GM19397 (cell line): ENCODE measurements at regions not wholly inside any gene's neighbourhood (a gene's known extent, or its start where the extent isn't known, plus 50 kb on each side); places are given as distances from the start of the nearest gene placed in this dataset.
"Not testable (repeated sequence)": the region's sequence is repeated elsewhere in the genome, so short reads cannot be mapped to it uniquely, and the experiment has no call there.

ENCODE experiments used
- ATAC-seq: cut with Tn5 transposase; IDR thresholded peaks from one replicate; pipeline ENCODE4 v1.9.1; 2021; ENCODE audit warnings: mild to moderate bottlenecking, moderate library complexity; ENCODE audit not compliant: unreplicated experiment

DNA sequence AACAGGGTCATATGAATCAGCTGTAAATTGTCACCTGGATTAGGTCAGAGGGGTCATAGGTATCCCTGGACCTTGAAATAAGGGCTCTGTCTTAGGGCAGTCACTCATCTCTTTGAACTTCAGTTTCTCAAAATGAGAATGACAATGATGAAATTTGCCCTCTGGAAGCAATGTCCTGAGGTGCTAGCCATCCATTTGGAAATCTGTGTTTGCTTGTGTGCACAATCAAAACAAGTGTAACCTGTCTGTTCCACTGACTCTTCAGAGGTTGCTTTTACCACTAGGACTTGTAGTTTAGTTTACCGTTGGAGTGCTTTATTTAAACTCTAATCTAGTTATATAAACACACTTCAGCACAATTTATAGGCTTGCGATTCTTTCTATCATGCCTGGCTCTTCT, 297.3 kb downstream of the CCDC74A start:
- not testable (repeated sequence) for ATAC-seq

DNA sequence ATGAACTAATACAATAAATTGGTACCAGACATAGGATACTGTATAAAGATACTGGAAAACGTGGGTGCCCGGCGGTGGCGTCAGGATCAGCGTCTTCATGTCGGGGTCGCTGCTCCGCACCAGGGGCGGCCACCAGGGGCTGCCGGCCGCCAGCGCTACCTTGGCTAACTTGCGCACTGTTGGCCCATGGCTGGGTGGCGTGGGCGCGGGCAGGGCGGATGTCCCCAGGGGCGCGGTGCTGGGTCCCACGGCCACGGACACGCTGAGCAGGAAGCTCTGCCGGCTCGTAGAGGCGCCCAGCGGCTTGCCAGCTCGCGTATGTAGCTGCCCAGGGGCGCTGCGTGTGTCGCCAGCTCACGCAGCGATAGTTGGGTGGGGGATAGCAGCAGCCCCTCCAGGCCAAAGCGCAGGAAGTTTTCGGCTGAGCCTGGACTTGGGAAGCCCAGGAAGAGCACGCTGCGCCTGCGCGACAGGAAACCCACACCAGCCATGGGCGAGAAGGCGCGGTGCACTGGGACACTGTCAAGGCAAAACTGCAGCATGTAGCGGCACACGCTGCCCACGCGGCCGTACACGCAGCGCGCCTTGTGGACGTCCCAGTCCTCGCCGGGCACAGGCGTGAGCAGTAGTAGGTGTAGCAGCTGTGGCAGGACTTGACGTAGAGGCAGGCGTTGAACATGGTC, 299.9 kb downstream of the CCDC74A start:
- ATAC-seq: no peak

DNA sequence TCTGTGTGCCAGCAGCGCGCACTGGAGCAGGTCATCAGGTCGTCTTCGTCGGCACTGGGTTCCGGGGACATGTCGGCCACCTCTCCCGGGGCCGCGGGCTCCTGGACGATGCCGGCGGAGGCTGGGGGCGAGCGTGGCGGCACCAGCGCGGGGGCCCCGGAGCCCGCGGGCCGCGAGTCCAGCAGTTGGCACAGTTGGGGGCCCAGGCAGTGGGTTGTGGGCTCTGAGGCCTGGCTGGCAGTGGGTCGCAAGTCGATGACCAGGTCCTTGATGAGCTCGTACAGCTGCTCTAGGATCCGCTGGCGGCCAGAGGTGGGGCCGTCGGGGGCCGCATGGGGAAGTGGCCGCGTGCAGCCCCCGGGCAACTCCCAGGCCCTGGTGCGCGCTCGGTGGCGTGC, 300.5 kb downstream of the CCDC74A start:
- no peak for ATAC-seq

DNA sequence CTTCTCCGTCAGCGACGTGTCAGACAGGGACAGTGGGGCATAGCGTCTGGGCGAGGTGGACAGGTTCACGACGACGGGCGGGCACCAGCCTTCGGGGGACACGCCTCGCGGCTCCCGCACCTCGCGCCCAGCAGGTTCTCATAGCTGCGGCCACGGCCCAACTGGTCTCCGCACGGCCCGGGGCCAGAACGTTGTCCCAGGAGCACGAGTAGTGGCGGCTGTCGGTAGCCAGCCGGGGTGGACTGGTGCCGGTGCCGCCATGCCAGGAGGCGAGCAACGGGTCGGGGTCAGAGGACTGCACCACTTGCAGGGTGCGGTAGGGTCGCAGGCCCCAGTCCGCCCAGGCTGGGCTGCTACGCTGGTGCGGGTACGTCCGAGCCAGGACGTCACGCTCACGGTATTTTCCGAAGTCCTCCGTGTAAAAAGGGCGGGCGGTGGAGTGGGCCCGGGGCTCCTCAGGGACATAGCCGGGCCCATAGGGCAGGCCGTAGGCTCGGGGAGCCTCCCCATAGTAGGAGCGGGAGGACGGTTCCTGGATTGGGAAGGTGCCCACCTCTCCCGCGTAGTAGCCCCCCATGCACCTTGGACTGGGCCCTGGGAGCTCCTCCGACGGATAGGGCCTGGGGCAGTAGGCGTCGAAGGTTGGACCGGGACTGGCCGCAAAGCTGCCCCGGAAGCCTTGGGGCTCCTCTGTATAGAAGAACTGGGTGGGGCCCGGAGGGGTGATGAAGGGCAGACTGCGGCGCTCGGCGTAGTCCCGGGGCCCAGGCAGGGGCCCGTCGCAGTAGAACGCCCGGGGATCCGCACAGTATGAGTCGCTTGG, 301.2 kb downstream of the CCDC74A start:
- not testable (repeated sequence) for ATAC-seq

DNA sequence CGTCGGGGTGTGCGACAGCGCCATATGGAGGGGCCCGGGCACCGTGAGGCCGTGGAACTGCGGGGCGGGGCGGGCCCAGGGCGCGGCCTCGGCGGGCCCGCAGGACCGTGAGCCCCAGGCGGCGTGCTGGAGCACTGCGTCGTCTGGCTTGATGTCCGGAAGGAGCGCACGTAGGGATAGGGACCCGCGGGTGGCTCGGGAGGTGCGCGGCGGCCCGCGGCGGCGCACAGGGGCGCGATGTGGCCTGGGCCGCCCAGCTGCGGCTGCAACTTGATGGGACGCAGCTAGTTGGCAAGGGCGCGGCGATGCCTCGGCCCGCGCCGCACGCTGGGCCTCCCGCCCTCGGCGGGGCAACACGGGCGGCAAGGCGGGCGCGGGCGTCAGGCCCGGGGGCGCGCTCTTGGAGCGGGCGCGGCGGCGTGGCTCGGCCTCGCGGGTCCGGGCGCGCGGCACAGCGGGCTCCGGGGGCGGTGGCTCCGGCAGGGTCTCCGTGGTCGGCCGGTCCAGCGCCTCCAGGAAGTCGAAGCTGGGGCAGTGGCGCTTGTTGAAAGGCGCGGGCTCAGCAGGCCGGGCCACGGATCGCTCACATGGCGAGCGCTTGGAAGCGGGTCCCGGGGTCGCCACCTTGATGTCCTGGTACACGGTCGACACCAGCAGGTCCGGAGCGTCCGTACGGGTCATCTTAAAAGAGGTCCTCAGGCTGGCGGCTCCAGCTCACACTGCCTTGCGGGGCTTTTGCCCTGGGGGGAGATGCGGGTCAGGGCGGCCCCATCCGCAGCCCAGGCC, 302.0 kb downstream of the CCDC74A start:
- not testable (repeated sequence) for ATAC-seq

DNA sequence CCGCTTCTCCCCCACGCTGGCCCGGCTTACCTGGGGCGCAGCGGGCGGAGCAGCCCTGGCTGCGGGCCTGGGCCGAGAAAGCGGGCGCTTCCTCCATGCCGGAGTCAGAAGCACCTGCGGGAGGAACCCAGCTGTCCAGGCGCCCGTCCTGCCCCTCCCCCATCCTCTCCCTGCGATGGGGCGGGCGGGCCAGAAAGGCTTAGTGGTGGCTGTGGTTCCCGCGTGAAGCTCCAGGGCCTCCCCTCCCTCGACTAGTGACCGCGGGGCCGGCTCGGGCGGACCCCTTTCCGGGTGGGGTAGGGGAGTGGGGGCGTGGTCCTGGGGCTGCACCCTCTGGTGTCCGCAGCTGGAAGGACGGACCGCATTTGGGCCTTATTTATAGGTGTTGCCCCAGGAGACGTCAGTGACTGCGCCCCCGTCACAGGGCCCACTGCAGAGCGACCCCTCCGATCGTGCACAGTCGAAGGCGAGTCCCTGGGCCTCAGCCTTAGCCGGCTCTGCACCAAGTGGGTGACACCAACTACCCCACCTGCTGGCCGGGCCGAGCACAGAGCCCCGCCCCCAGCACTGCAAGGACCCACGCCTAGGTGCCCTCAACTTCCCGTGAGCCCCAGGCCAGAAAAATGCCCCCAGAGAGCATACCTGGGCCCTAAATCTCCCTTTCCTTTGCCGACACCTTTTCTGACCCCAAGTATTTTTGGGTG, 302.7 kb downstream of the CCDC74A start:
- ATAC-seq: not testable (repeated sequence)

DNA sequence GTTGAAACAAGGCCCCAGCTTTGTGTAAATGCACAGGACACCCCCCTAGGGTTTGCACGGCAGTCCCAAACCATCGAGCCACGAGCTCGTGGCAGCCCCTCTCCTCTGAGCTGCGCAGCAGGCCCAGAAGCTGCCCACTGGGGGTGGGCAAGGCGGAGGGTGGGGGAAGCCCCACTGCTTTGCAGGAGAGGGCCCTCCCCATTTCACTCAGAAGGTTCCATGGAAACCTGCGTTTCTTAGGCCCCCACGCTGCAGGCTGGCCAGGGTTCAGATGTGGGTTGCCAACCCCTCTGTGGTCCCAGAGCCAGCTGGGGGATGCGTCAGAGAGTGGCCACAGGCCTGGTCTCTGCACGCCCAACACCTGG, 303.2 kb downstream of the CCDC74A start:
- not testable (repeated sequence) for ATAC-seq

DNA sequence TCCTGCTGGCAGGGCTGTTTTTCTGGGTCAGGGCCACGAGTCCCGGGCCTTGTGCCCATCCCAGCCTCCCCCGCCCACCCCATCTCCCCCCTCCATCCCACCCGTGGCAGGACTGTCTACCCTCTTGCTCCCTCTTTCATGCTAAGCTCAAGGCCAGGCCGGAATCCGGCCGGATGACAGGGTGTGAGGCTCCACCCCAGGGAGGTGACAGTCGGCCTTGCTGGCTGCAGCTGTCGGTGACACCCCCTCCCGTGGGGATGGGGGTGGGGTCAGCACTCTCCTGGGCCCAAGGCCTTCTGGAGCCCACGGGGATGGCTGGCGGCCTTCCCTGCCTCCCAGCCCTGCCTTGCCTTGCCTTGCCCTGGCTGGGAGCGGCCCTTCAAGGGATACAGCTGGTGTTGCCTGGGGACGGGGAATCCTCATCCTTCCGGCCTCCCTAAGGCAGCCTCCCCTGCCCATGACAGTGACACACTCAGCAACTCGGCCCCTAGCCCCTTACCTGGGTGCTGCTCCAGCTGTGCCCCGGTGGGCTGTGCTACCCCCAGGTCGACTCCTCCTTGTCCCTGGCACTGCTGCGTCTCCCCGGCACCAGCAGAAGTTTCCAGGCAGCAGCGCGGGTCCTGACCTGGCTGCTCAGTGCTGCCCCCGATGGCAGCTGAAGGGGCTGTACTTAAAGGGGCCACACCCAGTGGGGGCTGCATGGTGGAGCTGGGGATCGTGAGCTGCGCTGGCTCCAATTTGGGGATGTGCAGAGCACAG, 303.9 kb downstream of the CCDC74A start:
- ATAC-seq: not testable (repeated sequence)

DNA sequence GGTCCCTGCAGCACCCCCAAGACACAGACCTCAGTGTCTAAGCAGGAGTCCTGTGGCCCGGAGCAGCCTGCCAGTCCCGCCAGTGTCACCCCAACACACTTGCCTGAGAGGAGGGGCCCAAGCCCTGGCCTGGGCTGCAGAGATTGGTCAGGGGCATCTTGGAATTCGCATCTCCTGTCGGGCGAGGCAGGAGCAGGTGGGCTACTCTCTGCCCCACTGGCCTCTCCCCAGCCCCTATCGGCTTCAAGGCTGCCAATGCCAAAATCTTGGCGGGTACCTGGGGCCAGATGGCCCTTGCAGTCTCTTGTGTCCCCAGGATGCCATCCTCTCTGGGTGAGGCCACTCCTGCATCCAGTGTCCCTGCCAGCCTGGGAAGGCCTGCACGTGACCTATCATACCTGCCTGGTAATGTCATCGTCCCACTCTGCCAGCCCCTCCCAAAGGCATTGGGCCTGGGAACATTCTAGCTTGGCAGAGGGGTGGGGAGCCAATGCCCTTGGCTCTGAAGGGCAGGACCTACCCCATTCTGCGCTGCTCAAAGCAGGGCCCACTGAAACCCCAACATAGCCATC, 304.6 kb downstream of the CCDC74A start:
- not testable (repeated sequence) for ATAC-seq

DNA sequence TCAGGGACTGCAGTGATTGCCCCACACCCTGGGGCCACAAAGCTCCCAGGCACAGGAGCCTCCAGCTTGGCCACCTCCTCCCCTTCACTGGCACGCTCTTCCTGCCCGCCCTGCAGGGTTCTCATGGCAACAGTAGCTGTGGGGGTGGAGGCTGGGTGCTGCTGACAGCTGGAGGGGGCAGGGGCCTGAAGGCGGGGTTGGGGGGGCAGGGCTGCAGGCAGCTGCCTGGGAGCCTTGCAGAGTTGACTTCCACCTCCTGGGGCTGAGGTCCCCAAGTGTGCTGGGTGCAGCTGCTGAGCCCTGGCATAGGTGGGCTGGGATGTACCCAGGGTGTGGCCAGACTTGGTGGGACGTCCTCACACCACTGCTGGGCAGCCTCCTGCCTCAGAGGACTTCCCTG, 305.2 kb downstream of the CCDC74A start:
- not testable (repeated sequence) for ATAC-seq

DNA sequence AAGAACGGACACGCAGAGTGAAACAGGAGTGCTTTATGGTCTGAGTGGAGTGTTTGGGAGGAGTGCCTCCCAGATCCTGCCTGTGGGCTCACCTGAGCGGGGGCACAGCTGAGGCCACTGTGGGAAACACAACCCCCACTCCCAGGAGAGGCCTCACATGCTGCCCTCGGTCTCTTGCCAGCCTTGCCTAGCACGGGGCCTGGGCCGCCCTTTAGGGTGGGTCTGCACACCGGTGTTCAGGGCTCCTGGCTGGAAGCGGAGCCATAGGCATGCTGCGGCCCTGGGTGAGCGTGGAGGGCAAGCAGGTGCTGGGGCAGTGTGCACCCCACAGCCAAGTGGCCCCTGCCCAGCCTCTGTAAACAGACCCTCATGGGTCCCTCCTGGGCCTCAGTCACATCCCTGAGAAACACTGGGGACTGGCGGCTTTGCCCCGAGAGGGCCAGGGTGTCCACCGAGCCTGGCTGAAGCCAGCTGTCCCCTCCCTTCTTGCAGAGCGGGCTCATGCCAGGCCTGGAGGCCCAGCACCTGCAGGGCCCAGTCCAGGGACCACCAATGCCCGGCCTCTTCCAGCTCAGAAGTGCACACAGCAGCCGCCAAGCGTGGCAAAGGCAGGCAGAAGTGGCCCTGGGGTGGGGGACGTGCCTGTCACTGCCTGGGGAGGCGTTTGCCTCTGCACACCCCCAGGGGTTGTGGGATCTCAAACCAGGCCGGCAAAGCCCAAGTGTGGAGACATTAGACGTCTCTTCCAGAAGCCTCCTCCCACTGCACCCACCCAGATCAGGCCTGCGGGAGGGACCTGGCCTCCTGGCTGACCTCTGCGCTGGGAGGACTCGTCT, 305.9 kb downstream of the CCDC74A start:
- ATAC-seq: not testable (repeated sequence)

DNA sequence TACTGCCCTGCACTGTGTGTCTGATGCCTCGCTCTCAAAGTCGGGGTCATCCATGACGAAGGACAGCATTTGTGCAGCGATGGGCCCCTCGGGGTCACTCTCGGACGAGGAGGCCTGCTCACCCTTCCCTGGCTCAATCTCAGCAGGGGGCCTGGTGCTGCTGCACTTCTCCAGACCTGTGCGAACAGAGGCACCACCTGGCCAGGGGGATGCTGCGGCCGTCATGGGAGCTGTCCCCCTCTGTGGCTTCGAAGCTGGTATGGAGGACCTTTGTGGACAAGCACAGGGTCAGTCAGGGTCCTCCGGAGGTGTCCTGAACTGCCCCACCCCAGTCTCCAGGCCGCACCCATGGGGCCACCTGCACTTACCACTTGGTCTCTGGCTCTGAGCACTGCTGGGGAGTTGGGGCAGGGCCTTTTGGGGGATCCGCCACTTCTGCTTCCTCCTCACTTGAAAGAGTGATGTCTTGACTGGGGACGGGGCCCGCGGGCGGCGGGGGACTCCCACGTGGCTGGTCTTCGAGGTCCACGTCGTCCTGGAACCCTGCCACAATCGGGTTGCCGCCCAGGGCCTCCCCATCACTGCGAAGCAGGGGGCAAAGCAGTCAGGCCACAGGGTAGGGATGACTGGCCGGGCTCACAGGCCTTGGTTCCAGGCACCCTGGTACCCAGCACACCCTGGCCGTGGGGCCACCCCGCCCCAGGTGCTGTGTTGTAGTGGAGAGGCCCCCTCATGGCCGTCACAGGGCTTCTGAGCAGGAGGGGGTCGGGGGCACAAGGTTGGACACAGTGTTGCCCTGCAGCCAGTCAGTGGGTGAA, 306.7 kb downstream of the CCDC74A start:
- not testable (repeated sequence) for ATAC-seq

DNA sequence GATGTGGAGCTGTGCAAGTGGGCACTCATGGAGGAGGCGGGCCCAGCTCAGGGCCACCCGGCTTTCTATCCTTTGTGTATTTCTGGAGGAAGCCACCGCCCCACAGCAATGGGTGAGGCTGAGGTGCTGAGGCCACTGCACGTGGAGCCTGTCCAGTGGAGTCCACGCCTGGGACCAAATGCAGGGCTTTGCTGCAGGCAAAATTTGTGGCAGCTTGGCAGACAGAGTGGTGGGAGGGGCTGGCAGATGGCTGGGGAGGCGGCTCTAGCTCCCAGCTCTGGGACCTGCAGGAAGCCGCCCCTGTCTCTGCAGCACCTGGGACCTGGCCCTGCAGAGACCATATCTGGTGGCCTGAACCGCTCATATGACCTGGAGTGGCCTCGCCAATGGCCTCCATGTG, 307.3 kb downstream of the CCDC74A start:
- ATAC-seq: not testable (repeated sequence)

DNA sequence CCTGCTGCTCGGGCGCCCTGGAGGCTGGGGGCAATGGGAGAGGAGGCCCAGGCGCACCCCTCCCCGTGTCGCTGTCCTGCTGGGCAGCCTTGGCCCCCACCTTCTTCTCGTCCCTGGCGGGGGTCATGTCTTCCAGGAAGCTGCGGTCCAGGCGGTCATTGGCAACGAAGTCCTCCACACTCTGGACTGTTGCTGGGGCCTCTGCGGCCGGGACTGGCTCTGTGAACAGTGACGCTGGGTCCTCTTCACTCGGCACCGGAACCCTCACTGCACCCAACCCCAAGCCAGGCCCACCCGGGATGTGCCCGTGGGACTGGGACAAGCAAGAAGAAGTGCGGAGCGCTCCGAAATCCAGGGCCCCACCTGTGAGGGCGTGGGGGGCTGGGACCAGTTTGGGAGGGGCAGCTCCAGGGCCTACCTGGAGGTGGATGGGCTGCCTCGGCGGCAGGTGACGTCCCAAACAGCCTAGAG, 308.0 kb downstream of the CCDC74A start:
- ATAC-seq: no peak

DNA sequence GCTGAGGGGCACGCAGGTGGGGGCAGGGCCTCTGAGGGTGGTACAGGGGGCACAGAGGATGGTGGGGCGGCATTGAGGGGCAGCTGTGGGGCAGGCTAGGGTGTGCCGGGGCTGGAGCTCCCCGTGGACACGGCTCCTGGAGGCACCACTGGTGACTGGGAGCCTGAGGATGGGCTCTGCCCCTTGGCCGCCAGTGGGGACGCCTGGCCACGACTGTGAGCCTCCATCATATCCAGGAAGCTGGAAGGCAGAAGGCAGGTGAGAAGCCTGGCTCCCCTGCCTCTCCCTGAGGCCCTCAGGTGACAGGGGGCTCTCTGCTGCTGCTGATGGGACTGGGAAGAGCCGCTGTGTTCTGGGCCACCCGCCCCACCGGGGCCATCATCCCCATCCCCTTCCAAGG, 308.4 kb downstream of the CCDC74A start:
- ATAC-seq: not testable (repeated sequence)

DNA sequence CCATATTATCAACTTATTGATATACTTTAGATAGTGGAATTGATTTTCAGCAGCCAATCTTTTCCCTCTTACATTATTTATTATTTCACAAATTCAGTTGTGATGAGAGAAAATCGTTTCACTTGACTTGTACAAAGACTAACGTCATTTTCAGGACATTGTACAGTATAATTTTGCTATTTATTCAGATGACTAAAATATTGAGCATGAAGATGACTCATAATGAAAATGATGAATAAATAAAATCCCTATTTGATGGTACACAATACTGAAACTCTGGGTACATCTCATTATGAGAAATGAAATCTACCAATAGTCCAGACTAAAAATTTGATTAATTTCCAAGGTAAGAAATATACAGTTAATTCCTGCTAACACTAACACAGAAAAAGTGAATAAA, 316.4 kb downstream of the CCDC74A start:
- ATAC-seq: not testable (repeated sequence)

DNA sequence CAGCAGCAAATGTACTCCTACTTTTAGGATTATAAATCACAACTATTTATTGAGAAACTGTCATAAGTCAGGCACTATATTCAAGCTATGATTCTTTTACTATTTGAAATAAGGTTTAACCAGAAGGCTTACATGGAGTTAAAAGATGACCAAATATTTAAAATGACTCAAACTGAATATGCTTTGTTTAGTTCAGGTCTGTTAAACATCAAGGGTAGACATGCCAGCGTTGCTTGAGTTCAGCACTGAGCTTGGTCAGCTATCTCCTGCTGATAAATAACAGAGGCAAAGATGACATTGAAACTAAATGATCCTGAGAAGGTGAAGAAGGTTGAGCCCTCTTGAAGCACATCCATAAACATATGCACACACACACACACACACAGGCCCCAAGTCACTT, 305.6 kb downstream of the ANKRD30BL start:
- not testable (repeated sequence) for ATAC-seq

DNA sequence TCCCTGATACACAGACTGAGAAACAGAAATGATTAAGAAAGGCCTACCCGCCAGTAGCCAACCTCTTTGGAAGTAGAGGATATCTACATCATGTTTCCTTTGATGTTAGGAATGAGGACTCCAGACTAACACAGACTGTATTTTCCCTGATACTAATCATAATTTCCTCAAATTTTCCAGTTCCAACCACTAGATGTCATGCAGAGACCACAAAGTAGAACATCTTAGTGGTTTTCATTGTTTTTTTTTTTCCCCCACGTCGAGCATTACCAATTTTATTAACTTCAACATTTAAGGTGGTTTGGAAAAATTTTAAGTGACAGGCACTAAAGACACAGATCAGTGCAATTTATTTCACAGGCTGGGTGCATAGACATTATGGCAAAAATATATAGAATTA, 303.6 kb downstream of the ANKRD30BL start:
- not testable (repeated sequence) for ATAC-seq
